Left cardiac atrium (tissue), 4 donors: ENCODE measurements at regions not wholly inside any gene's neighbourhood (a gene's known extent, or its start where the extent isn't known, plus 50 kb on each side); places are given as distances from the start of the nearest gene placed in this dataset.

Experiments used
- ATAC-seq, 2 donors: fragments of 200-7000 bp; cut with Tn5 transposase; one replicate each; pipeline ENCODE4 v1.9.1; 2020; ENCODE audit warnings: mild to moderate bottlenecking in 2 of 2, moderate library complexity in 2 of 2
- DNase-seq: peaks from one replicate; pipeline ENCODE4 v3.0.0-alpha.2; 2020
- intact Hi-C, 2 donors: fragments of 100-400 bp; cut with DNase I; formaldehyde crosslinking; loops; one replicate each; pipeline versions ENCODE4 v1.14.1 to v1.15.1; 2022 to 2023
- donor health status: DM: no; HTN: yes; CAD: no.
- donor health status: DM: no; HTN: yes; CAD: no; lungs with severe emphysema.
- donor health status: DM: yes; HTN: yes; CAD: no.
- donor health status: Dilated cardiomyopathy.

GRCh38 chr10:4567637-4568036 lies 258.4 kb upstream of the AKR1E2 start:
- ATAC-seq, result no peak
- no peak for DNase-seq
- intact Hi-C loops, result no loop called here

- no peak for ATAC-seq
- intact Hi-C loops, result no loop called here
- no peak for DNase-seq
These were observed 260.0 kb upstream of the AKR1E2 start for GRCh38 chr10:4566011-4566410.

- ATAC-seq (no peak), DNase-seq (no peak)
- intact Hi-C loops, result no loop called here
These were observed 264.7 kb upstream of the AKR1E2 start for GRCh38 chr10:4561296-4561695.

- intact Hi-C loops, result no loop called here
- ATAC-seq, result no peak
- no peak for DNase-seq
These were observed 268.5 kb upstream of the AKR1E2 start for GRCh38 chr10:4557469-4557868.

GRCh38 chr10:4556527-4556926 lies 269.5 kb upstream of the AKR1E2 start:
- intact Hi-C loops, result no loop called here
- no peak for ATAC-seq

GRCh38 chr10:4555920-4556319 lies 270.1 kb upstream of the AKR1E2 start:
- intact Hi-C loops, result no loop called here
- ATAC-seq (no peak), DNase-seq (no peak)

More at GRCh38 chr10:4556527-4556926, 269.5 kb upstream of the AKR1E2 start:
- DNase-seq, result no peak

- ATAC-seq (no peak), DNase-seq (no peak)
- intact Hi-C loops, result no loop called here
These were observed 276.8 kb upstream of the AKR1E2 start for GRCh38 chr10:4549139-4549653.

- DNase-seq (no peak), ATAC-seq (no peak)
- intact Hi-C loops, result no loop called here
These were observed 279.1 kb upstream of the AKR1E2 start for GRCh38 chr10:4546931-4547330.

GRCh38 chr10:4546500-4546899 lies 279.5 kb upstream of the AKR1E2 start:
- intact Hi-C loops, result no loop called here
- DNase-seq (no peak), ATAC-seq (no peak)

GRCh38 chr10:4545062-4545461 lies 280.9 kb upstream of the AKR1E2 start:
- no peak for DNase-seq
- intact Hi-C loops, result no loop called here
- no peak for ATAC-seq

- intact Hi-C loops, result no loop called here
- no peak for ATAC-seq
- DNase-seq, result no peak
These were observed 282.0 kb upstream of the AKR1E2 start for GRCh38 chr10:4543938-4544533.

GRCh38 chr10:4541292-4541691 lies 284.7 kb upstream of the AKR1E2 start:
- intact Hi-C loops, result no loop called here
- DNase-seq (no peak), ATAC-seq (peak in 1 of 2 donors; percentile 88)

- intact Hi-C loops, result no loop called here
- ATAC-seq (no peak), DNase-seq (no peak)
These were observed 288.0 kb upstream of the AKR1E2 start for GRCh38 chr10:4538016-4538415.

GRCh38 chr10:4535521-4535920 lies 290.5 kb upstream of the AKR1E2 start:
- intact Hi-C loops, result no loop called here
- no peak for ATAC-seq
- no peak for DNase-seq

- ATAC-seq, result no peak
- intact Hi-C loops, result no loop called here
- no peak for DNase-seq
These were observed 292.4 kb upstream of the AKR1E2 start for GRCh38 chr10:4533621-4534020.

GRCh38 chr10:4532976-4533375 lies 293.0 kb upstream of the AKR1E2 start:
- no peak for ATAC-seq
- no peak for DNase-seq
- intact Hi-C loops, result no loop called here

GRCh38 chr10:4532467-4532866 lies 293.5 kb upstream of the AKR1E2 start:
- DNase-seq, result no peak
- intact Hi-C loops, result no loop called here
- ATAC-seq, result peak in 1 of 2 donors; percentile 68

GRCh38 chr10:4532011-4532410 lies 294.0 kb upstream of the AKR1E2 start:
- no peak for ATAC-seq
- no peak for DNase-seq
- intact Hi-C loops, result no loop called here

GRCh38 chr10:4529266-4529665 lies 296.7 kb upstream of the AKR1E2 start:
- intact Hi-C loops, result no loop called here
- ATAC-seq, result no peak
- no peak for DNase-seq

- DNase-seq (no peak), ATAC-seq (no peak)
- intact Hi-C loops, result no loop called here
These were observed 298.6 kb upstream of the AKR1E2 start for GRCh38 chr10:4527281-4527970.

- DNase-seq (no peak), ATAC-seq (no peak)
- intact Hi-C loops, result no loop called here
These were observed 299.7 kb upstream of the AKR1E2 start for GRCh38 chr10:4526311-4526731.
